PC-9 (cell line): ENCODE measurements at regions not wholly inside any gene's neighbourhood (a gene's known extent, or its start where the extent isn't known, plus 50 kb on each side); places are given as distances from the start of the nearest gene placed in this dataset.

Experiments
- EZH2 ChIP-seq: fragments of 200-600 bp; sonication (generic); IDR thresholded peaks from 2 replicates; pipeline ENCODE4 v1.8.0; 2017; ENCODE audit warnings: antibody characterized with exemption, low read depth
- TF ChIP-seq, protein P1 (sequence below): fragments of 200-600 bp; sonication (generic); conservative IDR thresholded peaks from 2 replicates; pipeline ENCODE4 v1.6.1; 2017; ENCODE audit warnings: mixed run types, antibody characterized with exemption, mild to moderate bottlenecking, moderate library complexity

- TF ChIP-seq, protein P1, sequence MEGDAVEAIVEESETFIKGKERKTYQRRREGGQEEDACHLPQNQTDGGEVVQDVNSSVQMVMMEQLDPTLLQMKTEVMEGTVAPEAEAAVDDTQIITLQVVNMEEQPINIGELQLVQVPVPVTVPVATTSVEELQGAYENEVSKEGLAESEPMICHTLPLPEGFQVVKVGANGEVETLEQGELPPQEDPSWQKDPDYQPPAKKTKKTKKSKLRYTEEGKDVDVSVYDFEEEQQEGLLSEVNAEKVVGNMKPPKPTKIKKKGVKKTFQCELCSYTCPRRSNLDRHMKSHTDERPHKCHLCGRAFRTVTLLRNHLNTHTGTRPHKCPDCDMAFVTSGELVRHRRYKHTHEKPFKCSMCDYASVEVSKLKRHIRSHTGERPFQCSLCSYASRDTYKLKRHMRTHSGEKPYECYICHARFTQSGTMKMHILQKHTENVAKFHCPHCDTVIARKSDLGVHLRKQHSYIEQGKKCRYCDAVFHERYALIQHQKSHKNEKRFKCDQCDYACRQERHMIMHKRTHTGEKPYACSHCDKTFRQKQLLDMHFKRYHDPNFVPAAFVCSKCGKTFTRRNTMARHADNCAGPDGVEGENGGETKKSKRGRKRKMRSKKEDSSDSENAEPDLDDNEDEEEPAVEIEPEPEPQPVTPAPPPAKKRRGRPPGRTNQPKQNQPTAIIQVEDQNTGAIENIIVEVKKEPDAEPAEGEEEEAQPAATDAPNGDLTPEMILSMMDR = no peak
- no peak for TF ChIP-seq EZH2
Measured at GRCh38 chr9:26159575-26160392, 481.5 kb upstream of the TUSC1 start.
